ENCODE measurements at regions not wholly inside any gene's neighbourhood (a gene's known extent, or its start where the extent isn't known, plus 50 kb on each side); places are given as distances from the start of the nearest gene placed in this dataset.

GRCh38 chr18:78814766-78815165, 164.9 kb upstream of the SALL3 start:
- TF ChIP-seq POLR2AphosphoS5 (IDR thresholded peaks at IDR 0.05) (no peak), CTCF (IDR thresholded peaks at IDR 0.05) (no peak), POLR2A (IDR thresholded peaks at IDR 0.05) (no peak), EP300 (IDR thresholded peaks at IDR 0.05; ENCODE audit: low read depth) (no peak)
